ENCODE measurements at regions not wholly inside any gene's neighbourhood (a gene's known extent, or its start where the extent isn't known, plus 50 kb on each side); places are given as distances from the start of the nearest gene placed in this dataset.

DNA sequence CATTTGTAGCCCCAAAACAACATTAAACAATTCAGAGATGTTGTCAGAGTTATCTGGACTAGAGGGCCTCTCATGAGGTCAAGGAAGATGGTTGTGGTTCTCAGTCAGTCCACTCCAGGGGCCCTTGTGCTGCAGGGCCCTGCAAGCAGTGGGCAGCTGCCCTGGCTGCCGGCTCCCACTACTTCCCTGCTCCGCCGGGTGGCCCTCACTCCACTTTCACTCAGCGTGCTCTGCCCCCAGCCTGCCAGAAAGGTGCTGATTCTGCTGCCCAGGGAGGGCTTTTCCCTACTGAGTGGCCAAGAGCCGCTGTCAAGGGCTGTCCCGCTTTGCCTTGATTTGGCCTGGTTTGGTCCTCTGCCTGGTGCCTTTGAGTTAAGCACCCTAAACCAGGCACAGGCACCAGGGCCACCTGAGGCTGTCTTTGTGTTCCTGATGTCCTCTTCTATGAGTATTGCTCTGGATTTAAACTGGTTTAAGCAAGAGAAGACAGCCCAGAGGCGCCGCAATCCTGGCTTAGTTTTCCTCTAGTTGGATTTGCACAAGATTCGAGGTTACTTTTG lies 117.2 kb downstream of the GADD45G start:
- no peak overlapping the region for H2BK15ac ChIP-seq (ENCODE audit: low read length)
- no peak overlapping the region for H3K14ac ChIP-seq (ENCODE audit: insufficient read length)
- no peak overlapping the region for H3K9ac ChIP-seq (replicated peaks in 1 of 4; ENCODE audit: extremely low read depth in 1 of 4, low read depth in 3 of 4, low read length in 3 of 4)
- CTCF ChIA-PET (ENCODE audit: partially characterized antibody): interaction anchor here (1.0 to 1.4 kb wide), 4 partner anchors 9 to 118 kb away, joined by 3 to 6 read pairs (median 3); no protein-coding TSS in a partner anchor
- no peak overlapping the region for H2BK120ac ChIP-seq (replicated peaks; ENCODE audit: low read depth, low read length)
- no peaks in the 10 kb centered on the region for H3K79me1 ChIP-seq (ENCODE audit: low read depth, low read length)
- H2BK5ac ChIP-seq (ENCODE audit: low read depth, low read length): no peak overlapping the region
- TF ChIP-seq RXRA (IDR thresholded peaks at IDR 0.05; ENCODE audit: insufficient read depth, low read depth, low read length) (no peak), RAD21 (IDR thresholded peaks at IDR 0.05 in 1 of 2, conservative IDR thresholded peaks at IDR 0.05 in 1 of 2; ENCODE audit: low read depth in 2 of 2, low read length in 2 of 2) (peak in 1 of 2 experiments; percentile 9; a peak in 1 of 4 replicates)
- no peak overlapping the region for H2BK20ac ChIP-seq (ENCODE audit: low read length)
- no peaks in the 10 kb centered on the region for H3K79me2 ChIP-seq (ENCODE audit: control insufficient read depth in 1 of 2, insufficient read depth in 2 of 2, low read length in 2 of 2)
- no peak for DNase-seq (ENCODE audit: low read depth in 1 of 2, low spot score in 2 of 2)
- H2BK12ac ChIP-seq (ENCODE audit: low read depth, low read length): no peak overlapping the region
- peaks cover 2% of the 10 kb centered on the region; the same call in 1 of the 2 replicates for H3K23me2 ChIP-seq (ENCODE audit: low read depth, low read length)
- FAIRE-seq: no peak
- no peaks in the 10 kb centered on the region; a peak in 1 of 7 replicates for H3K4me1 ChIP-seq (replicated peaks in 1 of 4; ENCODE audit: control insufficient read depth in 3 of 4, insufficient read depth in 4 of 4, low read length in 3 of 4)
- POLR2A ChIA-PET (ENCODE audit: partially characterized antibody): interaction anchor here (0.8 kb wide), 1 partner anchor 118 kb away, joined by 3 read pairs; no protein-coding TSS in a partner anchor
- no peak overlapping the region for H3K4me2 ChIP-seq (ENCODE audit: insufficient read depth in 1 of 2, low read depth in 2 of 2, low read length in 2 of 2)
- H4K5ac ChIP-seq (ENCODE audit: insufficient read length, low read depth, low read length): no peak overlapping the region
- no peak overlapping the region for H3K4ac ChIP-seq (replicated peaks; ENCODE audit: insufficient read length, low read depth, low read length)
- no peaks in the 10 kb centered on the region for H3K36me3 ChIP-seq (ENCODE audit: control insufficient read depth in 2 of 4, insufficient read depth in 4 of 4, low read length in 3 of 4)
- H3K18ac ChIP-seq (ENCODE audit: extremely low read depth, low read length): no peak overlapping the region
- H2AK5ac ChIP-seq (ENCODE audit: low read depth, low read length): no peak overlapping the region
- no peaks in the 10 kb centered on the region for H4K20me1 ChIP-seq (replicated peaks in 1 of 2; ENCODE audit: control insufficient read depth in 1 of 2, insufficient read depth in 2 of 2, low read length in 2 of 2)
- WGBS, 2 experiments (ENCODE audit: extremely low coverage in 1 of 2, insufficient coverage in 1 of 2, insufficient read length in 1 of 2, insufficient replicate concordance in 2 of 2, low coverage in 1 of 2, low lambda C conversion rate in 2 of 2, missing lambda C conversion rate in 1 of 2): 87% methylated on average over 9 of the region's 9 CpGs; no CpG with 5 or more reads in 1 of the 2 experiments
- H4K8ac ChIP-seq (ENCODE audit: extremely low read depth, insufficient read depth, low read length): no peak overlapping the region
- H3K27me3 ChIP-seq (replicated peaks in 1 of 4; ENCODE audit: control insufficient read depth in 3 of 4, extremely low read depth in 1 of 4, insufficient read depth in 3 of 4, low read length in 3 of 4): no peaks in the 10 kb centered on the region
- H3K4me3 ChIP-seq (ENCODE audit: extremely low read depth in 1 of 4, insufficient read depth in 2 of 4, low read depth in 3 of 4, low read length in 4 of 4): no peak overlapping the region
- no peak overlapping the region for H3K23ac ChIP-seq (ENCODE audit: insufficient read length)
- H2AFZ ChIP-seq (ENCODE audit: low read length): no peak overlapping the region
- no peaks in the 10 kb centered on the region for H3K9me3 ChIP-seq (ENCODE audit: insufficient read depth in 2 of 2, low read depth in 1 of 2, low read length in 1 of 2)
- H4K91ac ChIP-seq (replicated peaks; ENCODE audit: insufficient read length, low read length): peak overlapping the region; percentile 27
- no peak overlapping the region for H3K27ac ChIP-seq (ENCODE audit: low read depth, low read length)
- H3K56ac ChIP-seq (replicated peaks; ENCODE audit: insufficient read length, low read depth, low read length): no peak overlapping the region

All from H1 (cell line).